GM19025 (cell line): ENCODE measurements at regions not wholly inside any gene's neighbourhood (a gene's known extent, or its start where the extent isn't known, plus 50 kb on each side); places are given as distances from the start of the nearest gene placed in this dataset.

ENCODE experiments used
- ATAC-seq: cut with Tn5 transposase; IDR thresholded peaks from one replicate; pipeline ENCODE4 v1.9.1; 2021; ENCODE audit warnings: mild to moderate bottlenecking, low read depth, moderate library complexity; ENCODE audit not compliant: unreplicated experiment

- no peak for ATAC-seq
Observed at GRCh38 chr13:73259061-73260017, 200.5 kb downstream of the KLF5 start.

DNA sequence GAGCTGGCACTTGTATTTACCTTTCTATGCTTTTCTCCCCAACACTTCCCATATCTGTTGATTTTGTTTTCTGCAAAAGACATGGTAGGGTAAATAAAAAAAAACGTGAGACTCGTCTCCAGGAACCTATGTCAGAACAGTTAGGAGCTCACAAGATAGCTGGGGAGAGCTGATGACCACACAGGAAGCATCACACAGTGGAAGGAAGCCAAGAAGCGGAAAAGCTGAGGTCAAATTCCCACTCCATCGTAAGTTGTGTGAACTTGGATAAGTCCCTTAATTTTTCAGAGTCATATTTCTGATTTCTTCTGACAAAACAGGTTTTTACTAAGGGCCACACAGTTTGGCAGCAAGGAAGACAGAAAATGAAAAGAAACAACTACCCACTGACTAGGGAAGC lies 199.6 kb downstream of the KLF5 start:
- no peak for ATAC-seq

GRCh38 chr13:73254827-73255226 lies 196.0 kb downstream of the KLF5 start:
- ATAC-seq = no peak

DNA sequence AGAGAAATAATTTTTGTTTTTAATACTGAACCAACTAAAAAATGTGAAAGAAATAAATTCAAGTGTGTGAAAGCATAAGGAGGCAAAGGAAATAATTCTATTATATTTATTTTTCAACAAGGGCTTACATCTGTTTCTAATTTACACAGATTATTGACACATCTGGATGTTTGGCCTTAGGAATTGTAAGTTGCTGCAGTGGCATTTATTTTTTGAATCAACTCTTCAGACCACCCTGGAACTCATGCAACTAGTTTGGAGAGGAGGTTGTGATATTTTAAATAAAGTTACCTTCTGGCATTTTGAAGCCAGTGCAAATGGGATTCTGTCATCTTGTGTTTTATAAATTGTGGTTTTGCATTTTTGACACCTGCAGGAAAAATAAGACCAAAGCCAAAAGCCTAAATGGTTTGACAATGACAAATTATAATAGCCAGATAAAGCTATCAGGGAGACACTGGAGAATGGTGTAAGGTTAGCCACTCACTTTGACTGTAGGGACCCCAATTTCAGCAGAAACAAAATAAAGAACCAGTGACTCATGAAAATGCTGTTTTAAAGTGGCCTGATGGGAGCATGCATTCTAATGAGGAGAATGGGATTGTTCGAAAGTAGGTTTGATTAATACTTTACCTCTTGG lies 192.9 kb downstream of the KLF5 start:
- no peak for ATAC-seq

GRCh38 chr13:73250061-73250460 lies 191.3 kb downstream of the KLF5 start:
- no peak for ATAC-seq

GRCh38 chr13:73248711-73249580 lies 190.1 kb downstream of the KLF5 start:
- no peak for ATAC-seq

GRCh38 chr13:73248154-73248553 lies 189.3 kb downstream of the KLF5 start:
- no peak for ATAC-seq

GRCh38 chr13:73245246-73245645 lies 186.4 kb downstream of the KLF5 start:
- ATAC-seq = no peak

GRCh38 chr13:73244467-73244866 lies 185.7 kb downstream of the KLF5 start:
- no peak for ATAC-seq

GRCh38 chr13:73242515-73243015 lies 183.8 kb downstream of the KLF5 start:
- no peak for ATAC-seq

- no peak for ATAC-seq
Observed at GRCh38 chr13:73240193-73240592, 181.4 kb downstream of the KLF5 start.

GRCh38 chr13:73235385-73235784 lies 176.6 kb downstream of the KLF5 start:
- no peak for ATAC-seq

DNA sequence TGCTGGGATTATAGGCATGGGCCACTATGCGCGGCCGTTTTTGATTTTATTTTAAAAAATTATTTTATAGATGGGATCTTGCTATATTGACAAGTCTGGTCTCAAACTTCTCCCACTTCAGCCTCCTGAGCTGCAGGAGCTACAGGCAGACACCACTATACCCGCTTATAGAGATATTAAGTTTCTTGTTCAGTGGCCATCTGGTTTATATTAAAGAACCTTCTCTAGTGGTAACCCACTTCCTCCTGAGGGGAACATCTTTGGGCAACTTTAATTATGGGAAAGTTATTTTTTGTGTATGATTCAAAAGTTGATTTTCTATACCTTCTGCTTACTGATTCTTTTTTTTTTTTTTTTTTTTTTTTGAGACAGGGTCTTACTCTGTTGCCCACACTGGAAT lies 172.7 kb downstream of the KLF5 start:
- ATAC-seq = no peak

DNA sequence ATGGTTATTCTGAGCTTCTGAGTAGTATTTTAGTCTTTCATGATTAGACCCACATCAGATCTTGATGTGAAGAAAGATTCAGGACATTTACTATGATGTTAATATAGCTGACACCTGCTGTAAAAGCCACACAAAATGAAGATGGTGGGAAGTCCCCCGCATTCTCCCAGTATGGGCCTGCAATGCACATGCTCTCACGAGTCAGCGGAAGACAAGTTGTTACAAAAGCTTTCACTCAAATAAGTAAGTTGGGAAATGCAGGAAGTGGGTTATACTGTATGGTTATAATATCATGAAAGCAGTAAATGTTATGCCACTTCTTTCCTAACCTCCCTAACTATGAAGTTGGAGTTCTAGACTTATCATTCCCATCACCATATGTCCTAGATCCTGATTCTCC lies 171.9 kb downstream of the KLF5 start:
- ATAC-seq = no peak

DNA sequence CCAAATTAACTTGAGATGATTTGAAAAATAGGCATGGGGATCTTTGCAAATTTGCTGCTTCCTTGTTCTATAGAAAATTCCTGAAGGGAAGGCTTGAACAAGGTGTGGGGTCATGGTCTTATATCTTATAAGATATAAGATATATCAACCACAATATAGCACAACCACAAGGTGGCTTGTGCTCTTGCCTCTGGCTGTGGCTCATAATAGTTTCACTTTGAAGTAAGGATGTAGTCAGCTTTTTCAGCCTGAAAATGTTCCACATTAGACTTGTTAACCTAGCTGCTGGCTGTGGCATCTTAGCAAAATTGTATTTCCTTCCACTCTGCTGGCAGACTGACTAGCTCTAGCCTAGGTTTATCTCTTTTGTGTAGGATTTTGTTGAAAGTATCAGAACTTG lies 169.7 kb downstream of the KLF5 start:
- ATAC-seq = no peak

DNA sequence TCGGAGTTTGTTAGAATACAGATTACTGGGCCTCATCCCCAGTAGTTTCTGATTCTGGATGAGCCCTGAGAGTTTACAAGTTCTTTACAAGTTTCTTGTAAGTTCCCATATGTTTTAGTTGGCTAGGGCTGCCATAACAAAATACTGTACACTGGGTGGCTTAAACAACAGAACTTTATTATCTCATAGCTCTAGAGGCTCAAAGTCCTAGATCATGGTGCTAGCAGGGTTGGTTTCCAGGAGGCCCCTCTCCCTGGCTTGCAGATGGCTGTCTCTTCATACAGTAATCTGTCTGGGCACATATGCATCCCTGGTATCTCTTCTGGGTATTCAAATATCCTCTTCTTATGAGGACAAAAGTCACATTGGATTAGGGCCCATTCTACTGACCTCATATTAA lies 167.2 kb downstream of the KLF5 start:
- no peak for ATAC-seq

- no peak for ATAC-seq
Observed at GRCh38 chr13:73224703-73225102, 165.9 kb downstream of the KLF5 start.

- peak; percentile 99 for ATAC-seq
Observed at GRCh38 chr13:73223372-73223781, 164.6 kb downstream of the KLF5 start.

- no peak for ATAC-seq
Observed at GRCh38 chr13:73222627-73223305, 164.0 kb downstream of the KLF5 start.
